RCC 7860 (cell line): ENCODE measurements at regions not wholly inside any gene's neighbourhood (a gene's known extent, or its start where the extent isn't known, plus 50 kb on each side); places are given as distances from the start of the nearest gene placed in this dataset.
"Not testable (repeated sequence)": the region's sequence is repeated elsewhere in the genome, so short reads cannot be mapped to it uniquely, and the experiment has no call there.

Experiments
- DNase-seq: peaks from one replicate; pipeline ENCODE4 v3.0.0-alpha.2; 2015; ENCODE audit warnings: low spot score
- FAIRE-seq: peaks from 2 replicates; lab custom pipeline; 2012; peaks lifted over from hg19 to GRCh38; lab: Jason Lieb, UNC

DNA sequence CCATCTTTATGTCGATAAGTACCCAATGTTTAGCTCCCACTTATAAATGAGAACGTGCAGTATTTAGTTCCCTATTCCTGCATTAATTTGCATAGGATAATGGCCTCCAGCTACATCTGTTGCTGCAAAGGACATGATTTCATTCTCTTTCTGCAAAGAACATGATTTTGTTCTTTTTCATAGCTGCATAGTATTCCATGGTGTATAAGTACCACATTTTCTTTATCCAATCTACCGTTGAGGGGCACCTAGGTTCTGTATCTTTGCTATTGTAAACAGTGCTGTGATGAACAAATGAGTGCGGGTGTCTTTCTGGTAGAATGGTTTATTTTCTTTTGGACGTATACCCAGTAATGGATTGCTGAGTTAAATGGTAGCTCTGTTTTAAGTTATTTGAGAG, 63.0 kb downstream of the HLX start:
- no peak for FAIRE-seq
- no peak for DNase-seq

DNA sequence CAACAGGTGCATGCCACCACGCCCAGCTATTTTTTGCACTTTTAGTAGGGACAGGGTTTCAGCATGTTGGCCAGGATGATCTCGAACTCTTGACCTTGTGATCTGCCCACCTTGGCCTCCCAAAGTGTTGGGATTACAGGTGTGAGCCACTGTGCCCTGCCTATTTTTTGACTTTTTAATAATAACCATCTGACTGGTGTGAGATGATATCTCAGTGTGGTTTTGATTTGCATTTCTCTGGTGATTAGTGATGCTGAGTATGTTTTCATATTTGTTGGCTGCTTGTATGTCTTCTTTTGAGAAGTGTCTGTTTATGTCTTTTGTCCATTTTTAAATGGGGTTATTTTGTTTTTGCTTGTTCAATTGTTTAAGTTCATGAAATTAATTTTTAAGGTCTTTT, 63.7 kb downstream of the HLX start:
- DNase-seq, FAIRE-seq: not testable (repeated sequence)

DNA sequence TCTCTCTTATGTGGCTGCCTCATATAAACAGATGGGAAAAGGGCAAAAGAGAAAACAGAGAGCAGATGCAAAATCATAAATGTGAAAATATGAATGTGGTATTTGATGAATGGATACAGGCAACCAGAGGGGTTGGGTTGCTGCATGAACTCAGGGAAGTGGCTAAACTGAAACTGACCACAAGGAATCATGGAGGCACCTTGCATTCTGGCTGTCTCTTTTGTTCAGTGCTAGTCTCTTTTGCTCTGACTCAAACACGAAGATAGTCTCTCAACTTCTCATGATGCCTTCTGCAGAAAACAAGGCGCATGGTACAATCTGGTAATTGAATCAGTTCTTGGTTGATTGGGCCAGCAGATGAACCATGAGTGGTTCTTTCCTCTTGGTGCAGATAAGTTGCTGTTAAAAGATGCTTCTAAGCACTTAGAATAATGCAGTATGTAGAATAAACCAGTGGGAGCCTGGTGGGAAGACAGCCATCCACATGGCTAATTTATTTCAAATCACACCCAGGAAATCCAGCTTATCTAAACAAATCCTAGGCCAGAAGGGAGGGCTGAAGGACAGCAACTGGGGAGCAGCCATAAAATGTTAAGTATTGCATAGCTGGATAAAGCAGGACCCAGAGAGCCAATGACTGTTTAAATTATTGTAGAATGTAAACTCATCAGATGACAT, 64.2 kb downstream of the HLX start:
- DNase-seq: no peak
- FAIRE-seq: no peak

DNA sequence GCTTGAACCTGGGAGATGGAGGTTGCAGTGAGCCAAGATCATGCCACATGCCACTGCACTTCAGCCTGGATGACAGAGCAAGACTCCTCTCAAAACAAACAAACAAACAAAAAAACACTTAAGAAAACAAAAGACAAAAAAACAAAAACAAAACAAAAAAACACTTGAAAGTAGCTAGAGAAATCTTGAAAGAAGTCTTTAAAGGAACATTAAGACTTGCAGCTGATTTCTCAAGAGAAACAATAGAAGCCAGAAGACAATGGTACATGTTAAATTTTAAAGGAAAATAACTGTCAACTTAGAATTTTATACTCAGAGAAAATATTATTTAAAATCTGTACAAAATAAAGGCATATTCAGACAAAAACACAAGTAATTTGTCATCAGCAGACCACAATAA, 71.3 kb downstream of the HLX start:
- FAIRE-seq (peak; percentile 38), DNase-seq (no peak)

DNA sequence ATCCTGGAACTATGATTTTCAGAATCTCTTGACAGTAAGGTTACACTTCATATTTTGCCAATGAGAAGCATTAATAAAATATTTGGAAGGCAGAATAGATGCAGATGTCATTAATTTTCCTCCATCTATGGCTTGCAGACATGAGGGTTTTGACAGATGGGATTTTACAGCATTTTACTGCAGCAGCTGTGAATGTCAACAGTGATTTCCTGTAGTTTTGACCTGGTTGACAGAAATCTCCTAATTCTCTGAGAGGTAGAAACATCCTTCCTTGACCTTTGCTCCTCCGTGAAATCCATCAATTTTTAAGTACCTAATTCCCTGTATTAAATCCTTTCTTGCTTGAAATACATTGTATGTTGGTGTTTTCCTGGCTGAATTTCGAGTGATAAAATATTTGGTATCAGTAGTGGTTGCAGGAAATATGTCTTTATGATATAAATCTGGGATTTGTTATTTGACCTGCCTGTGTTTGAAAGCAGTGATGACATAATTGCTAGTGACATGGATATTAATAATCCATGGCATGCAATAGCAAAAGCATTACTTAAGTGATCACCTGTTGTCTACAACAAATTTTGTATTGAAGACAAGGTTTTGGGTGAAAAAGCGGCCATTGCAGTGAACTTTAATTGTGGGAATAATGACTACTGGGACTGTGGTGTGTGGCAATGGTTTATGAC, 73.9 kb downstream of the HLX start:
- no peak for DNase-seq
- no peak for FAIRE-seq

DNA sequence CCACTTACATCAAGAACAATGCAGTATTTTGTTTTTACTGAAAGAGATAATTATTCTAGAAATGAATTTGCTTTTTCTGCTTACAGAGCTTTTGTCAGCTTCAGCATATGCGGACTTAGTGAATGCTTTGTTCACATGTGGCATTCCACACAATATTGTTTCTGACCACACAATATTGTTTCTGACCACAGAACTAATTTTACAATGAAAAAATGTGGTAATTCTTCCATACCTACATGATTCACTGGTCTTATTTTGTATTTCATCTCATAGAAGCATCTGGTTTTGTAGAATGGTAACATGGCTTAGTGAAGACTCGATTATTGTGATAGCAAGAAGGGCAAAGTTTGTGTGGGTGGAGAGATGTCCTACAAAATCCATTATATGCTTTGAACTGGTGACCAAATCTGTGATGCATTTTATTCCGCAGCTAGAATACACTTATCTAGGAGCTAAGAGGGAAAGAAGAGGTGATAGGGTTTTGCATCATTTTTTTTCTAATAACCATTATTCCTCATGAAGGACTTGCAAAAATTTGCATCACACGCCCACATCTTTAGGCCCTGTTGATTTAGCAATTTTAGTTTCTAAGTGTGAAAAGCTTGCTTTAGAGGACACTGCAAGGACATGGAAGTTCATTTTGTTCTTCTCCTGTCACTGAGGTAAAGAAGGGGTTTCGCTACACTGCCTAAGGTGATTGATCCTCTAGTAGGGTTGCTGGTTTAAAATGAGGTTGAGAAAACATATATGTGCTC, 75.3 kb downstream of the HLX start:
- DNase-seq: no peak
- no peak for FAIRE-seq

DNA sequence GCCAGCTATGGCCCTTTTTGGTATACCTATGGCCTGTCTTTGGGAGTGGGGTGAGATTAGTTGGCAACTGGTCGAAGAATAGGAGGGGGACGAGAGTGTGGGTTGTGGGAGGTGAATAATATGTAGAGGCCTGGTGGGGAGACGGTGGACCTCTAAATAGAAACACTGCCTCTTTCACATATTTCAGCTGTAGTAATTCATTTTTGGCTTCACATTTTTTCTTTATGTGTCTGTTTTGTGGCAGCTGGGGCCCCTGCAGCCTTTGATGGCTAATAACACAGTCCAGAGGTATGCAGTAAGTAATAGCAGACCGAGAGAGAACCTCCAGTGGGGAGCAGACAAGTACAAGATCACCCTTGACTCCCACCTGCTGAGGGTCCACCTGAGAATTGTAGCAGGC, 75.9 kb downstream of the HLX start:
- DNase-seq (no peak), FAIRE-seq (no peak)

DNA sequence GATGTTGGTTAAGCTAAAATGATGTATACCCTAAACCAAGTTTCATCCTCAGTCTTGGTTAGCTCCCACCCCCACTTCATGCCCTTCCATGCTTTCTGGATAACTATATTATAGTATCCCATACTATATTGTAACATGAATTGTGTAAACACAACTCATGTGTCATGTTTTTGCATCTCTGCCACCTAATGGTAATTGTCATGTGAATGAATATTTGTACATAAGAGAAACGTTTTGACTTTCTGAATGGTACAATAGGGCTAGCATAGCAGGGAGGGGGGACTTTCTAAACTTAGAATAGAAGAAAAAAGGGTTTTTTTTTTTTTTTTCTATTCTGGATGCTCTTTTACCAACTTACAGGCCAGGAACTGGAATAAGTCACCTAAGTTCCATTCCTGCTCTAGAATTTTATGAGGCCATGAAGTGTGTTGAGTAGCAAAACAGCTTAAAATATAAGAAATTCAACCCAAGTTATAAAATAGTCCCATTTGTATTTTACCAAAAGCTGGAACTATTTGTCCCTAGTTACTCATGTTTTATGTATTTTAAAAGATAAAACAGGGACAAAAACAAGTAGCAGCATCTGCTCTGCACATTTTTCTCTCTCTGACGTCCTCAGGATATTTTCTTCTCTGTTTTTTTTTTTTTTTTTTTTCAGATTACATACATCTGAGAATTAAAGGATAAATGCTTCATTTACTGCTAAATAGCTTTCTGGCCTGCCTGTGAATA, 77.4 kb downstream of the HLX start:
- FAIRE-seq: no peak
- DNase-seq: no peak

DNA sequence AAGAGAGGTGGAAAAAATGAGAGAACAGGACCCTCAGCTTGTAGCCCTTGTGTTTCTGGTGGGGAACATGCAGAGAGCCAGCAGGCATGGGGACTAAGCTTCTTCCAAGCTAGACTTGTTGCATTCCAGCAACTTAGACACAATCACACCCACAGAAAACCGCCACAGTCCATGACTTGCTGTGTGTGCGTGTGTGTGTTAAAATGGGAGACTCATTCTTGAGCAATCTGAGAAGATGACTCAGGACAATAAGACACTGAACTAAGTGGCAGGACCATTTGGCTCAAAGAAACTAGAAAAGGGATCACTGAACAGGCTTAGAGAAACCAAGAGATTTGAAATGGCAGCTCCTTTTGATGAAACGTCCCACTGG, 78.0 kb downstream of the HLX start:
- FAIRE-seq (peak; percentile 95), DNase-seq (peak; percentile 90)

DNA sequence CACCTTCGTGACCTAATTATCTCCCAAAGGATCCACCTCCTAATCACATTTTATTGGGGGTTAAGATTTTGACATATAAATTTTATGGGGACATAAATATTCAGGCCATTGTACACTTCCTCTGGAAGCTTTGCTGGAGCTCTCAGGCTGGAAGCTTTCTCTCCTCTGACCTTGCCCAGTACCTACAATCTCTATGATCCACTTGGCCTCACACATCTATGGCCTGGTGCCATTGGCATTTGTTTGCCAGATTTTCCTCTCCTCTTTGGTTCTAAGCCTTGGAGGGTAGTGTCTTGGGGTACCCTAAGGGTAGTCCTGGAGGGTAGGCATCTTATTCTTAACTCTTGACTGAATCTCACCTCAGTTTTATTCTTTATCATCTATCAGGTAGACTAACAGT, 79.0 kb downstream of the HLX start:
- DNase-seq (no peak), FAIRE-seq (no peak)

DNA sequence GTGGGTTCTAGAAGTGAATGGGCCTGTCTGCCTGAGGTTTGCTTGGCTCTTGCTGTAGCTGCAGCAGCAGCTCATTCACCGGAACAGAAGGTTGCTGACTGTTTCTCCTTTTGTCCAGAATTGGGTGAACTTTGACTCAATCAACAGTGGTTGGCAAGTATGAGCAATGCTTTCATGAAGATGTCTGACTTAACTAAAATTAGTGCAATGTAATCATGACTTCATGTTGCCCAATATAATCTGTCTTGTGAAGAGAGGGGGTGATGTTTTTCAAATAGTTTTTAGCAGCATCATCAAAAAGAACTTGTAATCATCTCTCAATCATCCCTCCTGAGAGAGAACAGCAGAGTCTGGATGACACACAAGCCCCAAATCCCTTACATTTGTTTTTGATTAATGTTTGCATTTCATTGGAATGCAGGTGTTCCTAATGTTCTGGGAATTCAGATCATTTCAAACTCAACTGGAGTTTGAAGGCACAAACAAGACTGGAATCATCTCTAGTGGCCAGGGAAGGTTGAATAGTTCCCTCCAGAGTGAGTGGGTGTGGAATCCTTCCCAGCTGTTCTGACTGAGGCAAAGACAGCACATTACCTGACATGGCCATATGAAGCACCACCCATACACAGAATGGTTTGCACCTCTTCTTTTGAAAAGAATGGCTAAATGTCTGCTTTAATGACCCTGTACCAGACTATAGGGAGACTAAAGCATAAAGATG, 82.9 kb downstream of the HLX start:
- DNase-seq: peak; percentile 94
- peak; percentile 84 for FAIRE-seq

DNA sequence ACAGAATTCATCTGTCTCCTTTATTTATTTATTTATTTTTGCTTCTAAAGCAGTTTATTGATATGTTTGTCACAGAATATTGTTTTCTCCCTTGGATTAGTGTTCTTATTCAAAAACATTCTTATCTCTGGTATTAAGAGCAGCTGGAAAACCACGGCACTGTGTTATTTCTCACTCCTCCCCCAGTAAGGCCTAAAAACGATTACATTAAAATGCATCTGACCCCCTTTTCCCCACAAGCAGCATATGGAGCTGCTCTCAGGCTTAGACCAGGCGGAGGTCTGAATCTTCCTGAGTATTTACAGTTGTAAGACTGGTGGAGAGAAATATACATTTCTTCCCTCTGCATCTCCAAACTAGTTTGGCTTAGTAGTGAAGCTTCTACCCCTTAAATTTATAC, 86.8 kb downstream of the HLX start:
- FAIRE-seq: no peak
- no peak for DNase-seq

DNA sequence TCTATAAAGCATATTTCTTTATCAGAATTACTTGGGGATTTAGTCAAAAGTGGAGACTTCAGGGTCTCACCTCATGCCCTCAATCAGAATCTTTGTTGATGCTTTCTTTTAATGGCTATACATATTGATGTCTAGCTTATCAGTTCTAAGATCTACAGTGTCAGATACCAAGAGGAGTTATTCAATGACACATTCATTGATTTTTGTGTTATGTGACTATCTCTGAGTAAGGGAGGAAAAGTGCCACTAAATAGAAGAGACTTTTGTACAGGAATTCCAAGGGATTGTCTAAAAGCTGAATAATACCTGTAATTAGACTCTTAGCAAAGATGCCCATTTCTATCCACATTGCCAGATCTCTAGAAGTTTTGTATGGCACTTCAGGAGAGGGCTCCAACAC, 87.2 kb downstream of the HLX start:
- no peak for FAIRE-seq
- DNase-seq: no peak

DNA sequence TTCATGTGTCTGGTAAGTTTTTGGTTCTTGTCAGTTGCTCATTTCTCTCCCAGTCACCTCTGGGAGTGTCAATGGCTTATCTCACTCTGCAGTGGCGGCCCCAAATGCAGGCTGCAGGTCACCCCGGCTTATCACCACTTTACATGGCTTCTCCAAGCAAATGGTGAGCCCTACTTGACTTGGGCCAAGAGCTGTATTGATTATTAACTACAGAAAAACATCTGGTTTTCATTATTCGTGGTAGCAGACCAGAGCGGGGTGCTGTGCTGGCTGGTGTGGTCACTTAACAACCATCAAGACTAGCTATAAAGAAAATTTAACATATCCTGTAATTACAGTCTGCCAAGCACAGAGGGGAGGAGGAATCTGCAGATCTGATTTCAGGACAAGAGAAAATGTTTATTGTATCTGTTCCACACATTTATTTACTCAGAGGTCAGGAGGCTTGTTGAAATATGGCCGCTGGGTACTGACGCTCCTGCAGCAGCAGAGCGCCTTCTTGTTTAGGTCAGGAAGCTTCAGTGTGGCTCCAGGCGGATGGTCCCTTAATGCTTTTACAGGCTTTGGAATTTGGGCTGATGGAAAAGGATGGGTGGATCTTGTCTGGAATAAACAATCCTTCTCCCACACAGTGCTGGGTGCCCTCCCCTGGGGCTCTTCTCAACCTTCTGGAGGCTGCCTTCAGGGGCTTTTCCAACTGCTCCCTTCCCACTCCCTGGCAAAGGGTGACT, 87.8 kb downstream of the HLX start:
- no peak for FAIRE-seq
- DNase-seq: no peak

DNA sequence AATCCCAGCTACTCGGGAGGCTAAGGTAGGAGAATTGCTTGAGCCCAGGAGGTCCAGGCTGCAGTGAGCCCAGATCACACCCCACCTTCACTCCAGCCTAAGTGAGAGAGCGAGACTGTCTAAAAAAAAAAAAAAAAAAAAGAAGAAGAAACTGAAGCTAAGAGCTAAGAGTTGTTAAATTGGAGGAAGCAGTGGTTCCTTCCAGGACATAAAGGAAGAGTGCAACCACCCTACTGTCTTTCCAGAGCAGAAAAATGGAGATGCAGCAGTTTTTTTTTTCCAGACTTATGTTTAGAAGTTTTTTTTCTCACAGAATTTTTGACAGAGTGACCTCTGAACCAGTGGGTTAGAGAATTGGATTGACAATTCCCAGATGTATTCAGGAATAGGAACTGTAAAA, 88.7 kb downstream of the HLX start:
- no peak for DNase-seq
- FAIRE-seq: no peak

DNA sequence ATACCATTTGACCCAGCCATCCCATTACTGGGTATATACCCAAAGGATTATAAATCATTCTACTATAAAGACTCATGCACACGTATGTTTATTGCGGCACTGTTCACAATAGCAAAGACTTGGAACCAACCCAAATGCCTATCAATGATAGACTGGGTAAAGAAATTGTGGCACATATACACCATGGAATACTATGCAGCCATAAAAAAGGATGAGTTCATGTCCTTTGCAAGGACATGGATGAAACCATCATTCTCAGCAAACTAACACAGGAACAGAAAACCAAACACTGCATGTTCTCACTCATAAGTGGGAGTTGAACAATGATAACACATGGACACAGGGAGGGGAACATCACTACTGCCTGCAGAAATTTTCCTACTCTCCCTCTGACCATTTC, 90.0 kb downstream of the HLX start:
- FAIRE-seq, DNase-seq: not testable (repeated sequence)

DNA sequence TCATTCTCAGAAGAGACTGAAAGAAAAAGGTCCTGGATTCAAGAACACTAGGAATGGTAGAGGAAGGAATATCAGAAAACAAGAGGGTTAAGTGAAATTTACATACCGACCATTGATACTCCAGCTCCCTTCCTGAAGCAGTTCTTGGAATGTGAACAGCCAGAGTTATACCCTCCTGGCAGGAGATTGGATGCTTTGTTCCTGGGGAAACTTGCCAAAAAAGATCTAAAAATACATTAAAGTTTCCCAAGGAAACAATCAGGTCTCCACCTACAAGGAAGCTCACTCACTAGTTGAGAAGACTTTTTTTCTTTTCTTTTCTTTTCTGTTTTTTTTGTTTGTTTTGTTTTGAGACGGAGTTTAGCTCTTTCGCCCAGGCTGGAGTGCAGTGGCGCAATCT, 91.1 kb downstream of the HLX start:
- no peak for DNase-seq
- FAIRE-seq: no peak

DNA sequence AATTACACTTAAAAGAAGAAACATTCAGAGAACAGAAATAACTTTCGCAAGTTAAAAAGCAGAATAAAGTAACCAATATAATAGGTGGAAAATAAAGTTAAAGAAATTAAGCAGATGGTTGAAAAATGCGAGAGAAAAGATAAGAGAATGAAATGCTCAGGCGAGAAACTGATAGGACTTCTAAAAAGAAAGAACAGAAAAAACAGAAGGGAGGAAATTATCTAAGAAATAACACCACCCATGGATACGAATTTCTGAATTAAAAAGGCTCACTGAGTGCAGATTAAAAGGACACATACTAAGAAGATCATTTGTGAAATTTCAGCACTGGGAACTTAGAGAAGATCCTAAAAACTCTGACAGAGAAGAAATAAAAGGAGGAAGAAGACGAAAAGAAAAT, 92.0 kb downstream of the HLX start:
- FAIRE-seq (no peak), DNase-seq (no peak)

DNA sequence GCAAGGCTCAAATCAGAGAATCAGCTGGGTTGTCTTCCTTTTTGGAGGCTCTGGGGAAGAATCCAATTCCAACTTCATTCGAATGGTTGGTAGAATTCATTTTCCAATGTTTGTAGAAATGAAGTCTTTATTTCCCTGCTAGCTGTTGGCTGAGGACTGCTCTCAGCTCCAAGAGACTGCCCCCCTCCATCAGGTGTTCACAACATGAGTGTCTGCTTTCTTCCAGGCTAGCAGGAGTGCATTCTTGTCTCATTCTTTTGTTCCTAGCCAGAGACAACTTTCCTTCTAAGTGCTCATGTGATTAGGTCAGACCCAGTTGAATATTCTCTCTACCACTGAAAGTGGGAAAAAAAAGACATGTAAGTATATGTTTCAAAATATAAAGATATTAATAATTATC, 95.2 kb downstream of the HLX start:
- DNase-seq: no peak
- no peak for FAIRE-seq

DNA sequence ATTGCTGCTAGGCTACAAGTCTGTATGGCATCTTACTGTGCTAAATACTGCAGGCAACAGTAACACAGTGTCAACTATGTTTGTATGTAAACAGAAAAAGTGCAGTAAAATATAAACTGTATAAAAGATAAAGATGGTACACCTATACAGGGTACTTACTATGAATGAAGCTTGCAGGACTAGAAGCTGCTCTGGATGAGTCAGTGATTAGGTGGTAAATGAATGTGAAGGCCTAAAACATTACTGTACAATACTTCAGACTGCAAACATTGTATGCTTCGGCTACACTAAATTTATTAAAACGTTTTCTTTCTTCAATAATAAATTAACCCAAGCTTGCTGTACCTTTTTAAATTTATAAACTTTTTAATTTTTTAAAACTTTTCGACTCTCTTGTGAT, 97.1 kb downstream of the HLX start:
- DNase-seq: no peak
- peak; percentile 31 for FAIRE-seq
